GM12878 (cell line): ENCODE measurements at regions not wholly inside any gene's neighbourhood (a gene's known extent, or its start where the extent isn't known, plus 50 kb on each side); places are given as distances from the start of the nearest gene placed in this dataset.
A peak's percentile ranks its signal among the peaks of the same experiment; 100 is the strongest.
"Not testable (repeated sequence)": the region's sequence is repeated elsewhere in the genome, so short reads cannot be mapped to it uniquely, and the experiment has no call there.

Source experiments
- ATAC-seq: fragments of 200-7000 bp; cut with Tn5 transposase; 3 replicates; pipeline ENCODE4 v1.9.1; 2020; ENCODE audit warnings: mild to moderate bottlenecking, moderate library complexity
- BruUV-seq: library from RNA; stranded (reverse); fragments of 400-500 nt; replicated peaks from 2 replicates; lab custom pipeline; 2021; lab: Mats Ljungman, UMichigan
- CTCF ChIA-PET: fragments of 300-600 bp; sonication (Branson Sonifier 250); formaldehyde crosslinking; extraction: SDS; loops from one replicate; lab custom pipeline; 2021; ENCODE audit warnings: inconsistent platforms; lab: Yijun Ruan, JAX
- POLR2A ChIA-PET: fragments of 350-600 bp; formaldehyde crosslinking; extraction: SDS; loops from one replicate; lab custom pipeline; 2021; ENCODE audit warnings: inconsistent platforms; lab: Charles Lee
- RAD21 ChIA-PET: fragments of 300-600 bp; sonication (Branson Sonifier 250); formaldehyde crosslinking; loops from one replicate; lab custom pipeline; 2023; ENCODE audit warnings: antibody characterized with exemption; ENCODE audit not compliant: unreplicated experiment; lab: Charles Lee
- SMC1A ChIA-PET: fragments of 300-600 bp; sonication (Branson Sonifier 250); formaldehyde crosslinking; loops from one replicate; lab custom pipeline; 2023; ENCODE audit not compliant: unreplicated experiment, uncharacterized antibody; lab: Charles Lee
- DNase-seq: peaks from one replicate; pipeline ENCODE4 v3.0.0-alpha.2; 2011; ENCODE audit warnings: low read depth, low spot score
- FAIRE-seq: peaks from 3 replicates; lab custom pipeline; 2011; peaks lifted over from hg19 to GRCh38; lab: Jason Lieb, UNC
- H2AFZ ChIP-seq: 2 replicates; pipeline ENCODE4 v1.6.0; 2011; ENCODE audit warnings: low read depth, low read length, control low read depth; ENCODE audit not compliant: control insufficient read depth
- H3K27ac ChIP-seq: 2 replicates; pipeline ENCODE4 v1.5.1; 2011; ENCODE audit warnings: control low read depth; ENCODE audit not compliant: control insufficient read depth, insufficient read depth
- H3K27me3 ChIP-seq, 2 experiments: replicated peaks in 1 of 2; 2 replicates each; pipeline versions ENCODE4 v1.6.0 to v1.6.1; 2011; ENCODE audit warnings: low read length in 1 of 2; ENCODE audit not compliant: control insufficient read depth in 2 of 2, insufficient read depth in 2 of 2
- H3K36me3 ChIP-seq, 2 experiments: 2 replicates each; pipeline ENCODE4 v1.5.1; 2011; ENCODE audit warnings: low read length in 1 of 2; ENCODE audit not compliant: control insufficient read depth in 2 of 2, insufficient read depth in 2 of 2
- H3K4me1 ChIP-seq: 2 replicates; pipeline ENCODE4 v1.6.1; 2011; ENCODE audit warnings: mild to moderate bottlenecking, low read length, moderate library complexity, mixed read lengths; ENCODE audit not compliant: control insufficient read depth, insufficient read depth
- H3K4me2 ChIP-seq: 2 replicates; pipeline ENCODE4 v1.6.0; 2011; ENCODE audit warnings: control low read depth; ENCODE audit not compliant: control insufficient read depth, insufficient read depth
- H3K4me3 ChIP-seq: fragments of 200-600 bp; sonication (generic); 2 replicates; pipeline ENCODE4 v1.5.1; 2016
- H3K79me2 ChIP-seq: 2 replicates; pipeline ENCODE4 v1.6.0; 2011; ENCODE audit warnings: low read length; ENCODE audit not compliant: control insufficient read depth, insufficient read depth
- H3K9ac ChIP-seq: 2 replicates; pipeline ENCODE4 v1.8.0; 2011; ENCODE audit warnings: low read length, control low read depth, mixed read lengths; ENCODE audit not compliant: control insufficient read depth, insufficient read depth
- H3K9me3 ChIP-seq: replicated peaks from 3 replicates; pipeline ENCODE4 v1.5.1; 2011; ENCODE audit warnings: mild to moderate bottlenecking, low read length; ENCODE audit not compliant: control insufficient read depth, insufficient read depth
- H4K20me1 ChIP-seq: 2 replicates; pipeline ENCODE4 v1.6.0; 2011; ENCODE audit not compliant: control insufficient read depth, insufficient read depth
- WGBS: methylation state at CpG from one replicate; pipeline ENCODE4 v1.1.6; 2016; ENCODE audit warnings: low lambda C conversion rate; ENCODE audit not compliant: insufficient replicate concordance, insufficient coverage; ENCODE audit errors: missing lambda C conversion rate; 5-methylcytosine and 5-hydroxymethylcytosine counted together
- in situ Hi-C: fragments of 300-500 bp; cut with MboI; formaldehyde crosslinking; loops from 9 replicates; pipeline ENCODE4 v1.14.3; 2018; ENCODE audit warnings: mixed read lengths
- intact Hi-C: fragments of 100-400 bp; cut with micrococcal nuclease; formaldehyde crosslinking; loops from one replicate; pipeline ENCODE4 v1.14.2; 2022; ENCODE audit not compliant: unreplicated experiment

DNA sequence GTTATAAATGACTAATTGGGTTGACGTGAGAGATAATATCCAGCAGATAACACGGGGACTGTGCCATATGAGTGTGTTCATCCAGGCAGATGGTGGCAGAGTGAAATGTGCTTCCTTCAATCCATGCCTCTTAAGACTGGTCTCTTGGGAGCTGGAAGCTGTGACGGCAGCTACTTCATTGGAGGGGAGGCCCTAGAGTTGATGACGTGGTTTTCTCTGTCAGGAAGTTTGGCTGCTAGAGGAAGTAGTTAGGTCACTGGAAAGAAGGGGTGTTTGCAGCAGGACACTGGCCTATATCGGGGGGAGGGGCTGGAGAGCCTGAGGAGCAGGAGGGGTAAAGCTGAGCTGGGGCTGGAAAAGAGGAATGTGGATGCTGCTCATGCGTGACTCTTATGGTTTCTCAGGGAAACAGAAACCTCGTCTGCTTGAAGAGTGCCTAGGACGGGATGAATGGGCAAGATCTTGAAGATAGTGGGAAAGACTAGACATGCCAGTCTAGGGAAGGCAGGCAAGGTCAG is 3051.6 kb downstream of the RPIA start:
- DNase-seq, H2AFZ ChIP-seq, H3K4me3 ChIP-seq, BruUV-seq, H3K9ac ChIP-seq, H3K4me2 ChIP-seq, CTCF ChIA-PET, POLR2A ChIA-PET, H3K9me3 ChIP-seq, intact Hi-C loops, ATAC-seq, H3K27me3 ChIP-seq, H4K20me1 ChIP-seq, H3K79me2 ChIP-seq, RAD21 ChIA-PET, H3K4me1 ChIP-seq, in situ Hi-C loops, H3K27ac ChIP-seq, H3K36me3 ChIP-seq, SMC1A ChIA-PET: not testable (repeated sequence)
- FAIRE-seq = peak; percentile 73
- WGBS = 24% methylated on average over 8 of the region's 8 CpGs

DNA sequence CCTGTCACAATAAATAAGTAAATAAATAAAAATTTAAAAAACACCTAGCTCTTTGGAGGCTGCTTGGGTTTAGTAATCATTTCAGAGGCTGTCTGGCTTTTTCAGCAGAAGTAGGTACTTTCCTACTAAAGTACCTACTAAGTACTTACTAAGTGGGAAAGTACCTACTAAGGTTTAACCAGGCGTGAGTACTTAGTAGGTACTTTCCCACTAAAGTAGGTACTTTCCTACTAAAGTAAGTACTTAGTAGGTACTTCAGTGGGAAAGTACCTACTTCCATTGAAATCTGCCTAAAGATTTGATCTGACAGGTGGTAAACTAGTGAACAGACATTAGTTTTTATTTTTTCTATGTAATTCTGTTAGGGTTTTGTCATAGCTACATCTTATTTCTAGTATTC is 3052.4 kb downstream of the RPIA start:
- H2AFZ ChIP-seq, H3K9me3 ChIP-seq, in situ Hi-C loops, POLR2A ChIA-PET, H3K4me1 ChIP-seq, H3K9ac ChIP-seq, RAD21 ChIA-PET, intact Hi-C loops, H3K4me2 ChIP-seq, BruUV-seq, H3K79me2 ChIP-seq, H3K36me3 ChIP-seq, SMC1A ChIA-PET, H4K20me1 ChIP-seq, DNase-seq, H3K4me3 ChIP-seq, CTCF ChIA-PET, H3K27ac ChIP-seq, H3K27me3 ChIP-seq: not testable (repeated sequence)
- ATAC-seq (peak; percentile 18; the same call in 1 of the 3 replicates), FAIRE-seq (peak; percentile 71)
- 0% methylated on average over 1 of the region's 1 CpG for WGBS

DNA sequence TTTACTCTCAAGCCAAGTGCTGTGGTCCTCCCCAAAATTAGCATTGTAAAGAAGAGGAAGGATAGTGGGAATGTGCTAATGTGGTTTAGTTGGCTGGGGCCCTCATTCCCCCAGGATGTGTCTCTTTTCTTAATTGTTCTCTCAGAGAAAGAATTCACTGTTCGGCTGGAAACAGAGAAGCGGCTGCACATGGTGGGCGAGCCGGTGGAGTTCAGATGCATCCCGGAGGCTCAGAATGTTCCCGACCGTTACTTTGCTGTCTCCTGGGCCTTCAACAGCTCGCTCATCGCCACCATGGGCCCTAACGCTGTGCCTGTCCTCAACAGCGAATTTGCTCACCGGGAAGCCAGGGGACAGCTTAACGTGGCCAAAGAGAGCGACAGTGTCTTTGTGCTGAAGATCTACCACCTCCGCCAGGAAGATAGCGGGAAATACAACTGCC is 3053.2 kb downstream of the RPIA start:
- H3K36me3 ChIP-seq, in situ Hi-C loops, intact Hi-C loops, H4K20me1 ChIP-seq, BruUV-seq, SMC1A ChIA-PET, H3K4me3 ChIP-seq, RAD21 ChIA-PET, H3K27me3 ChIP-seq, ATAC-seq, H3K4me1 ChIP-seq, H2AFZ ChIP-seq, POLR2A ChIA-PET, H3K4me2 ChIP-seq, H3K27ac ChIP-seq, H3K79me2 ChIP-seq, FAIRE-seq, CTCF ChIA-PET, H3K9ac ChIP-seq, H3K9me3 ChIP-seq, DNase-seq: not testable (repeated sequence)
- 67% methylated on average over 11 of the region's 16 CpGs for WGBS
